Natural killer cell treated with Interleukin-12 subunit alpha and Interleukin-12 subunit beta and Interleukin-15 and Interleukin-18, amount 100 ng/mL, for 72 hours (primary cell): ENCODE measurements at regions not wholly inside any gene's neighbourhood (a gene's known extent, or its start where the extent isn't known, plus 50 kb on each side); places are given as distances from the start of the nearest gene placed in this dataset.
"Not testable (repeated sequence)": the region's sequence is repeated elsewhere in the genome, so short reads cannot be mapped to it uniquely, and the experiment has no call there.

Experiments
- ATAC-seq, 2 donors: fragments of 150-1000 bp; cut with Tn5 transposase in 1 of 2; sonication (Bioruptor Pico), chemical (Tn5 transposase) in 1 of 2; 2 replicates each; pipeline ENCODE4 v1.10.0; 2021
- DNase-seq: peaks from one replicate; pipeline ENCODE4 v3.0.0; 2022; ENCODE audit warnings: low spot score
- H3K27ac Mint-ChIP-seq, 2 donors: 1 replicate in 1 of 2; 2 replicates in 1 of 2; pipeline ENCODE4 v1.8.0; 2022; ENCODE audit warnings: mixed read lengths in 2 of 2, mild to moderate bottlenecking in 1 of 2, moderate library complexity in 1 of 2
- H3K27me3 Mint-ChIP-seq, 2 donors: 1 replicate in 1 of 2; 2 replicates in 1 of 2; pipeline ENCODE4 v1.8.0; 2022; ENCODE audit warnings: mixed read lengths in 2 of 2
- H3K36me3 Mint-ChIP-seq: one replicate; pipeline ENCODE4 v1.8.0; 2022; ENCODE audit warnings: mixed read lengths
- H3K4me1 Mint-ChIP-seq, 2 donors: 1 replicate in 1 of 2; 2 replicates in 1 of 2; pipeline ENCODE4 v1.8.0; 2022; ENCODE audit warnings: low read depth in 2 of 2, mixed read lengths in 2 of 2, mild to moderate bottlenecking in 1 of 2
- H3K4me3 Mint-ChIP-seq: one replicate; pipeline ENCODE4 v1.8.0; 2022; ENCODE audit warnings: mixed read lengths
- H3K9me3 Mint-ChIP-seq: 2 replicates; pipeline ENCODE4 v1.8.0; 2022; ENCODE audit warnings: mixed read lengths

GRCh38 chr4:94141001-94141400, 66.7 kb upstream of the SMARCAD1 start:
- no peak for DNase-seq
- Mint-ChIP-seq H3K27ac (no peak overlapping the region), H3K4me3 (no peak overlapping the region), H3K4me1 (no peaks in the 10 kb centered on the region), H3K9me3 (no peaks in the 10 kb centered on the region), H3K36me3 (no peaks in the 10 kb centered on the region), H3K27me3 (peaks cover 4 to 5% of the 10 kb centered on the region in 2 donors)
- no peak for ATAC-seq

- not testable (repeated sequence) for H3K27me3 Mint-ChIP-seq, ATAC-seq, H3K9me3 Mint-ChIP-seq, H3K4me3 Mint-ChIP-seq, H3K4me1 Mint-ChIP-seq, H3K36me3 Mint-ChIP-seq, H3K27ac Mint-ChIP-seq, DNase-seq
Measured at GRCh38 chr4:94148052-94148451, 59.6 kb upstream of the SMARCAD1 start.

GRCh38 chr4:94152466-94152865, 55.2 kb upstream of the SMARCAD1 start:
- H3K9me3 Mint-ChIP-seq, result no peaks in the 10 kb centered on the region
- H3K27ac Mint-ChIP-seq, result no peak overlapping the region
- no peaks in the 10 kb centered on the region for H3K27me3 Mint-ChIP-seq

GRCh38 chr4:94155404-94155803, 52.3 kb upstream of the SMARCAD1 start:
- not testable (repeated sequence) for ATAC-seq, H3K9me3 Mint-ChIP-seq, H3K27ac Mint-ChIP-seq, H3K4me1 Mint-ChIP-seq, H3K4me3 Mint-ChIP-seq, H3K36me3 Mint-ChIP-seq, H3K27me3 Mint-ChIP-seq, DNase-seq

More at GRCh38 chr4:94152466-94152865, 55.2 kb upstream of the SMARCAD1 start:
- no peaks in the 10 kb centered on the region for H3K4me1 Mint-ChIP-seq
- DNase-seq, result no peak
- no peak overlapping the region for H3K4me3 Mint-ChIP-seq
- no peaks in the 10 kb centered on the region for H3K36me3 Mint-ChIP-seq
- ATAC-seq, result no peak

GRCh38 chr4:94156826-94157225, 50.8 kb upstream of the SMARCAD1 start:
- DNase-seq, result no peak
- H3K27me3 Mint-ChIP-seq, result no peaks in the 10 kb centered on the region
- ATAC-seq, result no peak
- no peak overlapping the region for H3K4me3 Mint-ChIP-seq
- H3K36me3 Mint-ChIP-seq, result no peaks in the 10 kb centered on the region
- no peaks in the 10 kb centered on the region for H3K9me3 Mint-ChIP-seq
- H3K4me1 Mint-ChIP-seq, result no peaks in the 10 kb centered on the region
- H3K27ac Mint-ChIP-seq, result no peak overlapping the region
